WTC11 (cell line): ENCODE measurements at regions not wholly inside any gene's neighbourhood (a gene's known extent, or its start where the extent isn't known, plus 50 kb on each side); places are given as distances from the start of the nearest gene placed in this dataset.

ENCODE experiments used
- ATAC-seq: fragments of 200-7000 bp; cut with Tn5 transposase; 2 replicates; pipeline ENCODE4 v1.10.0; 2021; ENCODE audit warnings: mild to moderate bottlenecking, moderate library complexity
- CTCF ChIA-PET: fragments of 300-600 bp; sonication (Branson Sonifier 250); formaldehyde crosslinking; loops from one replicate; lab custom pipeline; 2021; ENCODE audit warnings: antibody characterized with exemption; lab: Charles Lee
- POLR2A ChIA-PET: fragments of 350-600 bp; sonication (Branson Sonifier 250); formaldehyde crosslinking; loops from one replicate; lab custom pipeline; 2021; ENCODE audit warnings: antibody characterized with exemption; lab: Charles Lee
- DNase-seq: peaks from one replicate; pipeline ENCODE4 v3.0.0; 2021; ENCODE audit warnings: low spot score
- H3K27ac Mint-ChIP-seq: 2 replicates; pipeline ENCODE4 v1.8.0; 2021; ENCODE audit warnings: mixed read lengths
- H3K27me3 Mint-ChIP-seq: 2 replicates; pipeline ENCODE4 v1.8.0; 2021; ENCODE audit warnings: low read depth, mild to moderate bottlenecking, moderate library complexity, mixed read lengths
- H3K36me3 Mint-ChIP-seq: 2 replicates; pipeline ENCODE4 v1.8.0; 2021; ENCODE audit warnings: mixed read lengths
- H3K4me1 Mint-ChIP-seq: 2 replicates; pipeline ENCODE4 v1.8.0; 2022; ENCODE audit warnings: mixed read lengths
- H3K4me3 Mint-ChIP-seq: 2 replicates; pipeline ENCODE4 v1.8.0; 2021; ENCODE audit warnings: mild to moderate bottlenecking, moderate library complexity, mixed read lengths
- H3K9me3 Mint-ChIP-seq: 2 replicates; pipeline ENCODE4 v1.8.0; 2021; ENCODE audit warnings: mixed read lengths
- ATF1 ChIP-seq: sonication (generic); formaldehyde crosslinking; IDR thresholded peaks from 2 replicates; pipeline ENCODE4 v1.8.1; 2023; ENCODE audit warnings: mild to moderate bottlenecking, moderate library complexity, missing genetic modification reagents
- EMX1 ChIP-seq: fragments of 250-450 bp; sonication (Bioruptor Pico); IDR thresholded peaks from 2 replicates; pipeline ENCODE4 v1.8.0; 2021; ENCODE audit warnings: mild to moderate bottlenecking
- GABPB1 ChIP-seq: sonication (generic); formaldehyde crosslinking; IDR thresholded peaks from 2 replicates; pipeline ENCODE4 v1.8.1; 2023; ENCODE audit warnings: mild to moderate bottlenecking, missing genetic modification reagents
- GRHL2 ChIP-seq: fragments of 250-450 bp; sonication (Bioruptor Pico); IDR thresholded peaks from 2 replicates; pipeline ENCODE4 v1.8.0; 2022; ENCODE audit warnings: mild to moderate bottlenecking, moderate library complexity; ENCODE audit not compliant: insufficient replicate concordance, severe bottlenecking
- HMGA2 ChIP-seq: fragments of 250-450 bp; sonication (Bioruptor Pico); IDR thresholded peaks from 2 replicates; pipeline ENCODE4 v1.4.0; 2021; ENCODE audit warnings: mild to moderate bottlenecking, moderate library complexity
- IRF2 ChIP-seq: sonication (generic); formaldehyde crosslinking; IDR thresholded peaks from 2 replicates; pipeline ENCODE4 v1.8.0; 2022; ENCODE audit warnings: low read depth, missing genetic modification reagents, borderline replicate concordance
- MXD4 ChIP-seq: fragments of 250-450 bp; sonication (Bioruptor Pico); IDR thresholded peaks from 2 replicates; pipeline ENCODE4 v1.8.0; 2021; ENCODE audit warnings: mild to moderate bottlenecking, moderate library complexity, borderline replicate concordance
- NFE2L1 ChIP-seq: sonication (generic); formaldehyde crosslinking; IDR thresholded peaks from 2 replicates; pipeline ENCODE4 v1.8.1; 2023; ENCODE audit warnings: missing genetic modification reagents
- NR1H2 ChIP-seq: sonication (generic); formaldehyde crosslinking; IDR thresholded peaks from 2 replicates; pipeline ENCODE4 v1.9.0; 2021; ENCODE audit warnings: mild to moderate bottlenecking, moderate library complexity, missing genetic modification reagents
- PRRX2 ChIP-seq: fragments of 250-450 bp; sonication (Bioruptor Pico); IDR thresholded peaks from 2 replicates; pipeline ENCODE4 v1.8.0; 2021; ENCODE audit warnings: mild to moderate bottlenecking
- RORB ChIP-seq: fragments of 250-450 bp; sonication (Bioruptor Pico); IDR thresholded peaks from 2 replicates; pipeline ENCODE4 v1.9.0; 2021; ENCODE audit warnings: mild to moderate bottlenecking
- SMAD3 ChIP-seq: sonication (generic); formaldehyde crosslinking; IDR thresholded peaks from 2 replicates; pipeline ENCODE4 v1.8.0; 2022; ENCODE audit warnings: missing genetic modification reagents, mild to moderate bottlenecking, borderline replicate concordance
- TEAD1 ChIP-seq: sonication (generic); formaldehyde crosslinking; IDR thresholded peaks from 2 replicates; pipeline ENCODE4 v1.8.0; 2022; ENCODE audit warnings: mild to moderate bottlenecking, missing genetic modification reagents
- TP53 ChIP-seq: sonication (generic); formaldehyde crosslinking; IDR thresholded peaks from 2 replicates; pipeline ENCODE4 v1.8.1; 2023; ENCODE audit warnings: mild to moderate bottlenecking, missing genetic modification reagents
- TF ChIP-seq, protein P1 (sequence below): sonication (generic); formaldehyde crosslinking; IDR thresholded peaks from 2 replicates; pipeline ENCODE4 v1.8.1; 2022; ENCODE audit warnings: mild to moderate bottlenecking, missing genetic modification reagents, moderate library complexity, borderline replicate concordance
- TF ChIP-seq, protein P2 (sequence below): sonication (generic); formaldehyde crosslinking; IDR thresholded peaks from 2 replicates; pipeline ENCODE4 v1.8.0; 2023; ENCODE audit warnings: mild to moderate bottlenecking, missing genetic modification reagents
- TF ChIP-seq, protein P3 (sequence below): sonication (generic); formaldehyde crosslinking; IDR thresholded peaks from 2 replicates; pipeline ENCODE4 v1.8.0; 2022; ENCODE audit warnings: missing genetic modification reagents
- TF ChIP-seq, protein P4 (sequence below): fragments of 250-450 bp; sonication (Bioruptor Pico); IDR thresholded peaks from 2 replicates; pipeline ENCODE4 v1.9.0; 2021; ENCODE audit warnings: mild to moderate bottlenecking
- TF ChIP-seq, protein P5 (sequence below): sonication (generic); formaldehyde crosslinking; IDR thresholded peaks from 2 replicates; pipeline ENCODE4 v1.8.1; 2023; ENCODE audit warnings: mild to moderate bottlenecking, missing genetic modification reagents

DNA sequence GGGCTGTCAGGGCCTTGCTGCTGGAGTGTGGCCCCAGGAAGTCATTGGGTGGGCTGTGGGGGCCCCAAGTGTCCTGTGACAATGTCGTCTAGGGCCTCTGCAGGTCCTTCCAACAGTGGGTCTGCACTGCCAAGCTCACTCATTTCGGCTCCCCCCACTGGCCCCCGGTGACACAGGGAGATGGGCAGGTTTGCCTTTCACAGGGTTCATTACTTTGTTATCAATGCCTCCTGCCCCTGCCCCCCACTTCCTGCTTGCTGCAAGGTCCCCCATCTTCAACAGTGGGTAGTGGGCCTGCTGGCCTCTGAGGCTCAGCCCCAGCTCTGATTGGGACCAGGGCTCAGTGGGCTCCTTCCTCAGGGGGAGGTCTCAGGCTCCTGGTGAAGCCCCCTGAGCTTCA lies 149.8 kb downstream of the URI1 start (continued):
- TF ChIP-seq, protein P1, sequence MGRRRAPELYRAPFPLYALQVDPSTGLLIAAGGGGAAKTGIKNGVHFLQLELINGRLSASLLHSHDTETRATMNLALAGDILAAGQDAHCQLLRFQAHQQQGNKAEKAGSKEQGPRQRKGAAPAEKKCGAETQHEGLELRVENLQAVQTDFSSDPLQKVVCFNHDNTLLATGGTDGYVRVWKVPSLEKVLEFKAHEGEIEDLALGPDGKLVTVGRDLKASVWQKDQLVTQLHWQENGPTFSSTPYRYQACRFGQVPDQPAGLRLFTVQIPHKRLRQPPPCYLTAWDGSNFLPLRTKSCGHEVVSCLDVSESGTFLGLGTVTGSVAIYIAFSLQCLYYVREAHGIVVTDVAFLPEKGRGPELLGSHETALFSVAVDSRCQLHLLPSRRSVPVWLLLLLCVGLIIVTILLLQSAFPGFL = no peak
- TF ChIP-seq SMAD3 (CRISPR knock-in tag) (no peak), RORB (CRISPR knock-in tag) (no peak), HMGA2 (CRISPR knock-in tag) (no peak), TP53 (CRISPR knock-in tag) (no peak), MXD4 (no peak), ATF1 (CRISPR knock-in tag) (no peak), PRRX2 (CRISPR knock-in tag) (no peak), GABPB1 (CRISPR knock-in tag) (no peak), IRF2 (no peak)
- TF ChIP-seq, protein P2, sequence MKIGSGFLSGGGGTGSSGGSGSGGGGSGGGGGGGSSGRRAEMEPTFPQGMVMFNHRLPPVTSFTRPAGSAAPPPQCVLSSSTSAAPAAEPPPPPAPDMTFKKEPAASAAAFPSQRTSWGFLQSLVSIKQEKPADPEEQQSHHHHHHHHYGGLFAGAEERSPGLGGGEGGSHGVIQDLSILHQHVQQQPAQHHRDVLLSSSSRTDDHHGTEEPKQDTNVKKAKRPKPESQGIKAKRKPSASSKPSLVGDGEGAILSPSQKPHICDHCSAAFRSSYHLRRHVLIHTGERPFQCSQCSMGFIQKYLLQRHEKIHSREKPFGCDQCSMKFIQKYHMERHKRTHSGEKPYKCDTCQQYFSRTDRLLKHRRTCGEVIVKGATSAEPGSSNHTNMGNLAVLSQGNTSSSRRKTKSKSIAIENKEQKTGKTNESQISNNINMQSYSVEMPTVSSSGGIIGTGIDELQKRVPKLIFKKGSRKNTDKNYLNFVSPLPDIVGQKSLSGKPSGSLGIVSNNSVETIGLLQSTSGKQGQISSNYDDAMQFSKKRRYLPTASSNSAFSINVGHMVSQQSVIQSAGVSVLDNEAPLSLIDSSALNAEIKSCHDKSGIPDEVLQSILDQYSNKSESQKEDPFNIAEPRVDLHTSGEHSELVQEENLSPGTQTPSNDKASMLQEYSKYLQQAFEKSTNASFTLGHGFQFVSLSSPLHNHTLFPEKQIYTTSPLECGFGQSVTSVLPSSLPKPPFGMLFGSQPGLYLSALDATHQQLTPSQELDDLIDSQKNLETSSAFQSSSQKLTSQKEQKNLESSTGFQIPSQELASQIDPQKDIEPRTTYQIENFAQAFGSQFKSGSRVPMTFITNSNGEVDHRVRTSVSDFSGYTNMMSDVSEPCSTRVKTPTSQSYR (CRISPR knock-in tag) = no peak
- TF ChIP-seq, protein P3, sequence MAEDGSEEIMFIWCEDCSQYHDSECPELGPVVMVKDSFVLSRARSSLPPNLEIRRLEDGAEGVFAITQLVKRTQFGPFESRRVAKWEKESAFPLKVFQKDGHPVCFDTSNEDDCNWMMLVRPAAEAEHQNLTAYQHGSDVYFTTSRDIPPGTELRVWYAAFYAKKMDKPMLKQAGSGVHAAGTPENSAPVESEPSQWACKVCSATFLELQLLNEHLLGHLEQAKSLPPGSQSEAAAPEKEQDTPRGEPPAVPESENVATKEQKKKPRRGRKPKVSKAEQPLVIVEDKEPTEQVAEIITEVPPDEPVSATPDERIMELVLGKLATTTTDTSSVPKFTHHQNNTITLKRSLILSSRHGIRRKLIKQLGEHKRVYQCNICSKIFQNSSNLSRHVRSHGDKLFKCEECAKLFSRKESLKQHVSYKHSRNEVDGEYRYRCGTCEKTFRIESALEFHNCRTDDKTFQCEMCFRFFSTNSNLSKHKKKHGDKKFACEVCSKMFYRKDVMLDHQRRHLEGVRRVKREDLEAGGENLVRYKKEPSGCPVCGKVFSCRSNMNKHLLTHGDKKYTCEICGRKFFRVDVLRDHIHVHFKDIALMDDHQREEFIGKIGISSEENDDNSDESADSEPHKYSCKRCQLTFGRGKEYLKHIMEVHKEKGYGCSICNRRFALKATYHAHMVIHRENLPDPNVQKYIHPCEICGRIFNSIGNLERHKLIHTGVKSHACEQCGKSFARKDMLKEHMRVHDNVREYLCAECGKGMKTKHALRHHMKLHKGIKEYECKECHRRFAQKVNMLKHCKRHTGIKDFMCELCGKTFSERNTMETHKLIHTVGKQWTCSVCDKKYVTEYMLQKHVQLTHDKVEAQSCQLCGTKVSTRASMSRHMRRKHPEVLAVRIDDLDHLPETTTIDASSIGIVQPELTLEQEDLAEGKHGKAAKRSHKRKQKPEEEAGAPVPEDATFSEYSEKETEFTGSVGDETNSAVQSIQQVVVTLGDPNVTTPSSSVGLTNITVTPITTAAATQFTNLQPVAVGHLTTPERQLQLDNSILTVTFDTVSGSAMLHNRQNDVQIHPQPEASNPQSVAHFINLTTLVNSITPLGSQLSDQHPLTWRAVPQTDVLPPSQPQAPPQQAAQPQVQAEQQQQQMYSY = no peak

DNA sequence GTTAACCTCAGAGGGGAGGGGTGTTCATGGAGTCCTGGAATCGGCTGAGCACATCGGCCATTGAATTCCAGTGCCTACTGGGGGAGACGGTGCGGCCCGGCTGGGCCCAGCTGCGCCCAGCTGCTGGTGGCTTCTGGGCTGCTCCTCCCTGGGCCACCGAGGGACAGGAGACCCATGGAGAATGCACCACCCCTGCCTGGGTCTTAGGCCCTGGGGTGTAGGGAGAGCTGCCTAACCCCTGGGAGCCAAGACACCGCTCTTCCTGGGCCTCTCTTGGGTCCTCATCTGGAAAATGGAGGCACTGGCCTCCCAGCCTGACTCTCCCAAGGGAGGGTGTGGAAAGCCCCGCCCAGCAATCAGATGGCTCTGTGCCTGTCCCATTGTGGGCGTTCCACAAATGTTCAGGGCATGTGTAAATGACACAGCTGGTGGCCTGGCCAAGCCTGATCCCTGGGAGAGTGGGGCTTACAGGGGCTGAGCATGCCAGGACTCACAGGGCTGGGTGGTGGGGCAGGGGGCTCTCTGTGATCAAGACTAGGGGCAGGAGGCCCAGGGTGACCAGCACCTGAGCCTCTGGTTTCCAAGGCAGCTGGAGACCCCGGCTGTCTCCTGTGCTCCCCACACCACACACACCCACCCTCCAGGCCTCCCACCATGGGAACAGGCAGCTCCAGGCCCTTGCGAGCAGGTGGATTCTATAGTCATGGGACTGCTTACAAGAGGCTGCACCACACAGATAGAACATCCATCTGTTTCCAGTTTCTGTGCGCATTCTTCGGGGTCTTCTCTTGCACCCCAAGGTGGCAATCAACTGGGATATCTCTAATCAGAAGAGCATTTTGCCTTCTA lies 150.9 kb downstream of the URI1 start:
- no peaks in the 10 kb centered on the region for H3K36me3 Mint-ChIP-seq
- TF ChIP-seq GRHL2 (CRISPR knock-in tag) (no peak), NR1H2 (CRISPR knock-in tag) (no peak), EMX1 (CRISPR knock-in tag) (no peak), TEAD1 (no peak), NFE2L1 (CRISPR knock-in tag) (no peak)
- TF ChIP-seq, protein P4, sequence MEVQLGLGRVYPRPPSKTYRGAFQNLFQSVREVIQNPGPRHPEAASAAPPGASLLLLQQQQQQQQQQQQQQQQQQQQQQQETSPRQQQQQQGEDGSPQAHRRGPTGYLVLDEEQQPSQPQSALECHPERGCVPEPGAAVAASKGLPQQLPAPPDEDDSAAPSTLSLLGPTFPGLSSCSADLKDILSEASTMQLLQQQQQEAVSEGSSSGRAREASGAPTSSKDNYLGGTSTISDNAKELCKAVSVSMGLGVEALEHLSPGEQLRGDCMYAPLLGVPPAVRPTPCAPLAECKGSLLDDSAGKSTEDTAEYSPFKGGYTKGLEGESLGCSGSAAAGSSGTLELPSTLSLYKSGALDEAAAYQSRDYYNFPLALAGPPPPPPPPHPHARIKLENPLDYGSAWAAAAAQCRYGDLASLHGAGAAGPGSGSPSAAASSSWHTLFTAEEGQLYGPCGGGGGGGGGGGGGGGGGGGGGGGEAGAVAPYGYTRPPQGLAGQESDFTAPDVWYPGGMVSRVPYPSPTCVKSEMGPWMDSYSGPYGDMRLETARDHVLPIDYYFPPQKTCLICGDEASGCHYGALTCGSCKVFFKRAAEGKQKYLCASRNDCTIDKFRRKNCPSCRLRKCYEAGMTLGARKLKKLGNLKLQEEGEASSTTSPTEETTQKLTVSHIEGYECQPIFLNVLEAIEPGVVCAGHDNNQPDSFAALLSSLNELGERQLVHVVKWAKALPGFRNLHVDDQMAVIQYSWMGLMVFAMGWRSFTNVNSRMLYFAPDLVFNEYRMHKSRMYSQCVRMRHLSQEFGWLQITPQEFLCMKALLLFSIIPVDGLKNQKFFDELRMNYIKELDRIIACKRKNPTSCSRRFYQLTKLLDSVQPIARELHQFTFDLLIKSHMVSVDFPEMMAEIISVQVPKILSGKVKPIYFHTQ (CRISPR knock-in tag) = no peak
- TF ChIP-seq, protein P5, sequence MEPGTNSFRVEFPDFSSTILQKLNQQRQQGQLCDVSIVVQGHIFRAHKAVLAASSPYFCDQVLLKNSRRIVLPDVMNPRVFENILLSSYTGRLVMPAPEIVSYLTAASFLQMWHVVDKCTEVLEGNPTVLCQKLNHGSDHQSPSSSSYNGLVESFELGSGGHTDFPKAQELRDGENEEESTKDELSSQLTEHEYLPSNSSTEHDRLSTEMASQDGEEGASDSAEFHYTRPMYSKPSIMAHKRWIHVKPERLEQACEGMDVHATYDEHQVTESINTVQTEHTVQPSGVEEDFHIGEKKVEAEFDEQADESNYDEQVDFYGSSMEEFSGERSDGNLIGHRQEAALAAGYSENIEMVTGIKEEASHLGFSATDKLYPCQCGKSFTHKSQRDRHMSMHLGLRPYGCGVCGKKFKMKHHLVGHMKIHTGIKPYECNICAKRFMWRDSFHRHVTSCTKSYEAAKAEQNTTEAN (CRISPR knock-in tag) = no peak
- H3K9me3 Mint-ChIP-seq = no peaks in the 10 kb centered on the region
- DNase-seq = no peak
- ChIA-PET CTCF (no interaction called here), POLR2A (no interaction called here)
- no peak overlapping the region for H3K4me3 Mint-ChIP-seq
- H3K27me3 Mint-ChIP-seq = no peaks in the 10 kb centered on the region
- H3K27ac Mint-ChIP-seq = no peak overlapping the region
- H3K4me1 Mint-ChIP-seq = no peaks in the 10 kb centered on the region; the same call in 1 of the 2 replicates
- ATAC-seq = no peak
